Activated naive CD8-positive, alpha-beta T cell treated with anti-CD3 and anti-CD28 coated beads, Interleukin-2, amount 10 ng/mL, durations not matched to agents 7 days and 5 days (primary cell): ENCODE measurements at regions not wholly inside any gene's neighbourhood (a gene's known extent, or its start where the extent isn't known, plus 50 kb on each side); places are given as distances from the start of the nearest gene placed in this dataset.

Experiments
- ATAC-seq: fragments of 150-1000 bp; cut with Tn5 transposase; one replicate; pipeline ENCODE4 v1.10.0; 2021; ENCODE audit warnings: low read depth, moderate library complexity
- POLR2A ChIA-PET: fragments of 350-600 bp; sonication (Branson Sonifier 250); formaldehyde crosslinking; loops from one replicate; lab custom pipeline; 2021; ENCODE audit warnings: antibody characterized with exemption; lab: Charles Lee
- DNase-seq: peaks from one replicate; pipeline ENCODE4 v3.0.0; 2021
- H3K27ac Mint-ChIP-seq: one replicate; pipeline ENCODE4 v1.8.0; 2022; ENCODE audit warnings: mild to moderate bottlenecking, mixed read lengths
- H3K27me3 Mint-ChIP-seq: one replicate; pipeline ENCODE4 v1.8.0; 2022; ENCODE audit warnings: mild to moderate bottlenecking, moderate library complexity, mixed read lengths
- H3K36me3 Mint-ChIP-seq: one replicate; pipeline ENCODE4 v1.8.0; 2021; ENCODE audit warnings: mild to moderate bottlenecking, mixed read lengths
- H3K4me1 Mint-ChIP-seq: one replicate; pipeline ENCODE4 v1.8.0; 2021; ENCODE audit warnings: mixed read lengths
- H3K4me3 Mint-ChIP-seq: one replicate; pipeline ENCODE4 v1.8.0; 2022; ENCODE audit warnings: mild to moderate bottlenecking, moderate library complexity, mixed read lengths
- H3K9me3 Mint-ChIP-seq: one replicate; pipeline ENCODE4 v1.8.0; 2021; ENCODE audit warnings: mixed read lengths

DNA sequence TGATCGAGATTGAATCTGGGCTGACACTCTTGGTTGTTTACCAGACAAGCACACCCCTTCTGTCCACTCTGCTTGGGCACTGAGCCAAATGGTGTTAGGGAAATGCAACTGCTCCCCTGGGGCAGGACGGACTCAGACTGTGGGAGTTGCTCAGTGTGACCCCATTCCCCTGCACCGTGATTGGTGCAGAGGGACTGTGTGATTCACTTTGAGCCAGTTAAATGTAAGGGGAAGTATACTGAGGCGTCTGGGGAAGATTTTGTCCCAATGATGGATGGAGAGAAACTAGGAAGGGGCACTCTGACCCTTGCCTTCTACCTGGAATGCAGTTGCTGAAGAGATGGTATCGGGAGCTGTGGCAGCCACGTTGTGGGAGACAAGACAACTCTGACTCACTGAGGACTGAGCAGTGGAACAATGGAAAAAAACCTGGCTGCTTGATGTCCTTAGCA is 196.0 kb upstream of the ANKRD55 start:
- no peaks in the 10 kb centered on the region for H3K36me3 Mint-ChIP-seq
- H3K4me3 Mint-ChIP-seq = no peak overlapping the region
- DNase-seq = no peak
- H3K27me3 Mint-ChIP-seq = no peaks in the 10 kb centered on the region
- no peak overlapping the region for H3K27ac Mint-ChIP-seq
- ATAC-seq = no peak
- peaks cover 5% of the 10 kb centered on the region for H3K9me3 Mint-ChIP-seq
- POLR2A ChIA-PET = no interaction called here
- H3K4me1 Mint-ChIP-seq = peaks cover 2% of the 10 kb centered on the region

DNA sequence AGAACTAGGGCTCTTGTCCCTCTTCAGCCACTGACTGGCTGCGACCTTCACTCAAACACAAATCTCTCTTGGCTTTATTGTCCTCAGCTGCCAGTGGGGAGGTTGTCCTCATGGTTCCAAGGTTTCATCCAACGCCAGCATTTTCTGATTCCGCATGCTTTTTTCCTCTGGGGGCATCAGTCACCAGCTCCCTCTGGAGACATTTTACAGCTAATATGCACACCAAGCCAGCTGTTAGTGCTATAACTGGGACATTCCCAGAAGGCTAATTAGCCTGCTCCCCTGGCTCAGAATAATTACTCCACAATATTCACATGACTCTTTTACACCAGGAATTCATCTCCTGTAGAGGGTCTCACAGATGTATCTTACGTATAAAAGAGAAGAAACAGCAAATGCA is 193.6 kb upstream of the ANKRD55 start:
- DNase-seq = no peak
- no peaks in the 10 kb centered on the region for H3K27me3 Mint-ChIP-seq
- H3K36me3 Mint-ChIP-seq = no peaks in the 10 kb centered on the region
- H3K27ac Mint-ChIP-seq = no peak overlapping the region
- H3K9me3 Mint-ChIP-seq = peaks cover 2% of the 10 kb centered on the region
- H3K4me1 Mint-ChIP-seq = peaks cover 2% of the 10 kb centered on the region
- POLR2A ChIA-PET = no interaction called here
- no peak for ATAC-seq
- no peak overlapping the region for H3K4me3 Mint-ChIP-seq

DNA sequence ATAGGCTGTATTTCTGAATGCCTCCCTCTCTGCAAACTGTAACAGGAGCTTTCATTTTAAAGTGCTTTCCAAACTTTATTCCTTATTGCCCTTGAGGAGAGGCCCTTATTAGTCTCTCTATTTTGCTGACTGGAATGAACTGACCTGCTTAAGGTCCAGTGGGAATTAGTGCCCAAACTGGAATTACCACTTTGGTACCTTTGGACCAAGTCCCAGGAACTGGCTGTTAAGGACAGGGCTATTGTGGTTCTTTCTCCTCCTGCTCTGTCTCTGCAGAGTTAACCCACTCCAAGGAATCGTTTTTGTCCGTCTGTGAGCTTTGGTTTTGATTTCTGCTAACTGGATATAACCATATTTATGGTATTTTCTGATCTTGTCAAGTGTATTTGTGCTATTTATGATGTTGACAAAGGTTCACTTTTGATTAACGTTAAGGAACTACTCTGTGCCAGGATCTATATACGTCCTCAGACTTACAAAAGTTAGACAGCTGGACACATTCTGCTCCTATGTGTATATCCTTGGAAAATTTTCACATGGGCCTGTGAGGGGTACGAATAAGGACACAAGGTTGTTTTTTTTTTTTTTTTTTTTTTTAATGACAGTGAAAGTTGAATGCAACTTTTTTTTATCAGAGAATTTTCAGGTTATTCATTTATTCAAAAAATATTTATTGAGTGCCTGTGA is 189.1 kb upstream of the ANKRD55 start:
- Mint-ChIP-seq H3K4me3 (no peak overlapping the region), H3K27ac (no peak overlapping the region), H3K27me3 (no peaks in the 10 kb centered on the region), H3K9me3 (peaks cover 16% of the 10 kb centered on the region), H3K36me3 (peaks cover 2% of the 10 kb centered on the region), H3K4me1 (no peaks in the 10 kb centered on the region)
- no peak for ATAC-seq
- POLR2A ChIA-PET = interaction anchor here (0.6 kb wide), 1 partner anchor 10 kb away, joined by 3 read pairs; no protein-coding TSS in a partner anchor
- DNase-seq = no peak

DNA sequence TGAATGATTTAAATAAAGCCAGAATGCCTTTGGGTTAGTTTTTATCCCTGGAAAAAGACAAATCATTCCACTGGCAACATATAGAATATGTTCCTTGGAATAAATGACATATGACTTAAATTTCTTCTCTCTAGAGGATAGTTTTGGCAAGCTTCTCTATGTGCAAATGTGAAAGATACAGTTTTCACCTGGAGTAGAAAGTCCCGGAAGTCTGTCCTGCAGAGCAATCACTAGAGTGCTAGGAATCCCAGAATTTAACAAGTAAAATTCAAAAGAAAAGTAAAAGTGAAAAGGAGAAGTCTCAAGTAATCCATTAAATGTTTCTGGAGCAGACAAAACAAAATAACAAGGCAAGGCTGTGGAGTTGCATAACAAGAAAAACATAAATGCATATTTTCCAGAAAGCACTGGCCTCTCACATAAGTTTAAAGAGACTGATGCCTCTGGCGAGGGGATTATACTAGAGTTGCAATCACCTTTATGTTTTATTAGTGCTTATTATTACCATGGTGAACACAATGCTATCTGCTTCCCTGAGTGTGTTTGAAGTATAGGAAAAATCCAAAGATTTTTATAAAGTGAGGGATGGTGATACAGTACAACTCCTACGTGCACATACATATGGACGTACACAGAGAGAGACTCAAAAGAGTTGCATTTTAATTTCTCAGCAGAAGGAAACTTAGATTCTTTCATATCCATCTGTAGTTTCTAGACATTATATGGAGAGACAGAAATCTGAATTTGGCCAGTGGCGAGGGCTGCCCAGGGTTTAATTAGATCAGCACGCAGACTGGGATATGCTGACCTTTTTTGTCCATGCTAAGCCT is 188.3 kb upstream of the ANKRD55 start:
- H3K27me3 Mint-ChIP-seq = no peaks in the 10 kb centered on the region
- H3K36me3 Mint-ChIP-seq = peaks cover 2% of the 10 kb centered on the region
- DNase-seq = no peak
- no peaks in the 10 kb centered on the region for H3K4me1 Mint-ChIP-seq
- H3K27ac Mint-ChIP-seq = no peak overlapping the region
- H3K4me3 Mint-ChIP-seq = no peak overlapping the region
- POLR2A ChIA-PET = no interaction called here
- no peak for ATAC-seq
- peaks cover 18% of the 10 kb centered on the region for H3K9me3 Mint-ChIP-seq

DNA sequence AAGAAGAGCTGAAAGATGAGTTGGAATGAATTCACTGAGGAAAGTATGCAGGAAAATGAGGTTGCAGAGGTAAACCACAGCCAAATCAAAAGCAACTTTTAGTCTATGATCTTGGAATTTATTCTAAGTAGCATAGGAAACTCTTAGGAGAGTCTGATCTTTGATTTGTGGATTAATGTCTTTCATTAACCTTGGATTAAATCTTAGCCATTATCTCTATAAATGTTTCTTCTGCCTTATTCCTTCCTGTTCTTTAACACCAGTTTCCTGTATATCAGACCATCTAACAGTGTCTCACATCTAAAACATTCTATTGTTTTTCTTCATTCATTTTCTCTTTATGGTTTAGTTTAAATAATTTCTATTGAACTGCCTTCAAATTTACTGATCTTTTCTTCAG is 187.2 kb upstream of the ANKRD55 start:
- ATAC-seq (no peak), DNase-seq (no peak)
- Mint-ChIP-seq H3K4me1 (no peaks in the 10 kb centered on the region), H3K27me3 (no peaks in the 10 kb centered on the region), H3K4me3 (no peak overlapping the region), H3K27ac (no peak overlapping the region), H3K36me3 (peaks cover 2% of the 10 kb centered on the region), H3K9me3 (peaks cover 19% of the 10 kb centered on the region)
- POLR2A ChIA-PET = no interaction called here

DNA sequence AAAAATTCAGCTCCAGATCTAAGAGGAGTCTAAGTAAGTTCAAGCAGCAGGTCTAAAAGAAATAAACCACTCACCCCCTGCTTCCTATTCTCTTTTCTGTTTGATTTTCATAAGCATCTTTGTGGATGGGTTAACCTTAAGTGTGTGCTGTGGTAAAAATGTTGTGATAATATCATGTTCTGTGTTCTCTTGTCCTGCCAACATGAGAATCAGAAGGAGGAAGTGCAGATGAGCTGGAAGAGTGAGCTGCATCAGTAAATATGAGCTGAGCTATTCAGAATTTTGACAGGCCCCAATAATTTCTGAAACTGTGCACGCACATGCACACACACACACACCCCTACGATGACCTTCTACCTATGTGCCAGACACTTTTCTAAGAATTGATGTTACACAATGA is 186.5 kb upstream of the ANKRD55 start:
- Mint-ChIP-seq H3K4me3 (no peak overlapping the region), H3K36me3 (peaks cover 2% of the 10 kb centered on the region), H3K9me3 (peaks cover 19% of the 10 kb centered on the region), H3K4me1 (no peaks in the 10 kb centered on the region), H3K27me3 (no peaks in the 10 kb centered on the region), H3K27ac (no peak overlapping the region)
- ATAC-seq = no peak
- DNase-seq = no peak
- POLR2A ChIA-PET = no interaction called here

DNA sequence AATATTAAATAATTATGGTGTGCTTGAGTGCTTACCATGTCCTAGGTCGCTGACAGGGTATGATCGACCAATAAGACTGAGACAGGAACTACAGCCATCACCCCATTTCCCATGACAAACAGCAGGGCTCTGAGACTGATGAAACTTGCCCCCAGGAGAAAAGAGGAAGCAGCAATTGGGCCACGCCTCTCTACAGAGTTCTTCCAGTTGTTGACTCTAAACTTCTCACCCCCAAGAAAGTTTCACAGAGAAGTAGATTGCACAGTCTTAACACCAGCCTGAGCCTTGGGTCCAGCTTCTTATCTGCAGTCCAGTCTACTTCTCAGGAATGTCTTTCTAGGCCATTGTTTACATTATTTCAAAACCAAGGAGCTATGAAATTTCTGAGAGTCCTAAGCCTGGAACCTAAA is 182.2 kb upstream of the ANKRD55 start:
- Mint-ChIP-seq H3K27ac (no peak overlapping the region), H3K4me3 (no peak overlapping the region), H3K4me1 (peaks cover 1% of the 10 kb centered on the region), H3K9me3 (peaks cover 16% of the 10 kb centered on the region), H3K36me3 (peaks cover 2% of the 10 kb centered on the region), H3K27me3 (peaks cover 2% of the 10 kb centered on the region)
- POLR2A ChIA-PET = no interaction called here
- DNase-seq = no peak
- ATAC-seq = no peak

DNA sequence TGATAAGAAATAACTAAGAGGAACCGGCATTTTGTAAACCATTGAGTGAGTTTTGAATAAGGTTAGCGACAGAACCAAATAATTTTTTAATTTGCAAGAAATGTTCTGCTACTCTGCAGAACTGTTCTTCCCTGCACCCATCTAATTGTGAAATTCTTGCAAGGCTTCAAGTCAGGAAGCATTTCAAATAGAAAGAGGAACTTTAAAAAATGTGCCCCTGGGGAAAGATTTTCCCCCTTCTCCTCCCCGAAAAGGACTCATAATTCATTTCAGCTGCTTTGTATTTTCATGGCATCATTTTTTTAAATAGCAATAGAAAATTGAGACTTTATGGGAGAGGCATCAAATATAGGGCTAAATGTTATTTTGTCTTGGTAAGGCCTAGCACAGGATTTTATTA is 180.9 kb upstream of the ANKRD55 start:
- Mint-ChIP-seq H3K4me1 (peaks cover 1% of the 10 kb centered on the region), H3K9me3 (peaks cover 11% of the 10 kb centered on the region), H3K27me3 (peaks cover 2% of the 10 kb centered on the region), H3K36me3 (peaks cover 2% of the 10 kb centered on the region), H3K27ac (no peak overlapping the region), H3K4me3 (no peak overlapping the region)
- ATAC-seq (no peak), DNase-seq (no peak)
- POLR2A ChIA-PET = no interaction called here

DNA sequence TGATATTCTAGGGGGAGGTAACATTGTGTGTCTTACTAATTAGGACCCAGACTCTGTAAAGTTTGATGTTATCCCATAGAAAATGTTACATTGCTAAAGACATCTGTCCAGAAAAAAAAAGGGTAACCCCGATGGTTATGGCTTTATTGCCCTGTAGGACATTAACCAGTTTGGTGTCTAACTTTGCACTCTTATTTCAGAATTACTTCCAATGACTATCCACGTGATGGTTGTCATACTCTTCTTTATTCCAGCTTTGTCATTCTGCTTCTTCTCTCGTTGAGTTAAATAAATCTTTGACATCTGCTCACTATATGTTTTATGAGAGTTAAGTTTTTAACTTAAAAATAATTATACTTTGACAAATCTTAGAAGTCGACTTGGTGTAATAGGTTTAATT is 180.4 kb upstream of the ANKRD55 start:
- H3K4me1 Mint-ChIP-seq = peaks cover 1% of the 10 kb centered on the region
- ATAC-seq = no peak
- no peak overlapping the region for H3K4me3 Mint-ChIP-seq
- H3K36me3 Mint-ChIP-seq = peaks cover 2% of the 10 kb centered on the region
- H3K27me3 Mint-ChIP-seq = peaks cover 2% of the 10 kb centered on the region
- no peak for DNase-seq
- peaks cover 9% of the 10 kb centered on the region for H3K9me3 Mint-ChIP-seq
- POLR2A ChIA-PET = no interaction called here
- no peak overlapping the region for H3K27ac Mint-ChIP-seq

DNA sequence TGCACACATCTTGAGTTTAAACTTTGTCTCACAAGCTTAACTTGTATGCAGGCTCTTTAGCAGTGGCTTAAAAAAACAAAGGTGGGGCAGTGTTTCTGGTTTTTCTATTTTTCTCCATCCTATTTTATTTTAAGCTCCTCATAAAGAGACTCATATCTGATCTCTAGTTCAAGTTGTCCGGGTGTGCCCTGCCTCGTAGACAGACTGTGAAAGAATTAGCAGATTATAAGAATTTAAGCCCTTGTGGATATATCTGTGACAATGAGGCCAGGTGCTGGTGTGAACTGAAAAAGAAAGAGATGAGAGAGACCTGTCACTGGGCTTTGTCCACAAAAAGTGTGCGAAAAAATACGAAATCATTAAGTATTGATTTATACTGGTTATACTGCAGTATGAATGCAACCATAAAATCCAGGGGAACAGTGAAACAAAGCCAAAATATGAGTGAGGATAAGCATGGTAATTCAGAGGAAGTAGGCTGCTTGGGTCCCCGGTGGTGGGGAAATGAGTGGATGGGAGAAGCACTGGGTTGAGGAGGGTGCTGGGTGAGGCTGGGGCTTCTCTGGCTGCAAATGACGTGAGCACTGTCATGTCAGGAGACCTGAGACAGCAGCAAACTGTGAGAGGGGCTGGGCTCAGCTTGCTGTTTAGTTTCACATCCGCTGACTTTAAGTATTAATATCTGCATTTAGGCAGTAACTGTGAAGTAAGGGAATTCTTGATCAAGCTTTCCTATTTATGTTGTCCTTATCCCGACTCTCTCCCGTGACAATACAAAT is 179.7 kb upstream of the ANKRD55 start:
- Mint-ChIP-seq H3K27ac (no peak overlapping the region), H3K4me1 (peaks cover 1% of the 10 kb centered on the region), H3K4me3 (no peak overlapping the region), H3K27me3 (peaks cover 2% of the 10 kb centered on the region), H3K36me3 (no peaks in the 10 kb centered on the region), H3K9me3 (peaks cover 6% of the 10 kb centered on the region)
- DNase-seq (no peak), ATAC-seq (no peak)
- POLR2A ChIA-PET = interaction anchor here (0.6 kb wide), 1 partner anchor 10 kb away, joined by 3 read pairs; no protein-coding TSS in a partner anchor

DNA sequence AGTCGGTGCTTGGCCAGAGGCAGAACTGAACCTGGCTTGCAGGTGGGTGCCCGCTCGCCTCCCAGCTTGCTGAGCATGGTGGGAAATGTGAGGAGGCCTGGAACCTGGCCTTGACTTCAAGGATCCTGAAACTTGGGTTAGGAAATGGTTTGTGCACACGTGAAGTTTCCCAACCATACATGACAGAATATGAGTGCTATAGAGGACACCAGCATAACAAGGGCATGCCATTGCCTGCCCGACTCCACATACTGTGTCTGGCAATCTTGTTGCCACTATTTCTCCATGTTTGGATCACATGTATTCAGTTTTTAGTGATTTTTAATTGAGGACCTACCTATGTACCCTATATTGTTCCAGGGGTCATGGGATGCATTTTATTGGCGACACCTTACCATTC is 177.6 kb upstream of the ANKRD55 start:
- ATAC-seq (no peak), DNase-seq (no peak)
- Mint-ChIP-seq H3K9me3 (no peaks in the 10 kb centered on the region), H3K27me3 (peaks cover 2% of the 10 kb centered on the region), H3K4me3 (no peak overlapping the region), H3K36me3 (no peaks in the 10 kb centered on the region), H3K4me1 (peaks cover 1% of the 10 kb centered on the region), H3K27ac (no peak overlapping the region)
- POLR2A ChIA-PET = no interaction called here

DNA sequence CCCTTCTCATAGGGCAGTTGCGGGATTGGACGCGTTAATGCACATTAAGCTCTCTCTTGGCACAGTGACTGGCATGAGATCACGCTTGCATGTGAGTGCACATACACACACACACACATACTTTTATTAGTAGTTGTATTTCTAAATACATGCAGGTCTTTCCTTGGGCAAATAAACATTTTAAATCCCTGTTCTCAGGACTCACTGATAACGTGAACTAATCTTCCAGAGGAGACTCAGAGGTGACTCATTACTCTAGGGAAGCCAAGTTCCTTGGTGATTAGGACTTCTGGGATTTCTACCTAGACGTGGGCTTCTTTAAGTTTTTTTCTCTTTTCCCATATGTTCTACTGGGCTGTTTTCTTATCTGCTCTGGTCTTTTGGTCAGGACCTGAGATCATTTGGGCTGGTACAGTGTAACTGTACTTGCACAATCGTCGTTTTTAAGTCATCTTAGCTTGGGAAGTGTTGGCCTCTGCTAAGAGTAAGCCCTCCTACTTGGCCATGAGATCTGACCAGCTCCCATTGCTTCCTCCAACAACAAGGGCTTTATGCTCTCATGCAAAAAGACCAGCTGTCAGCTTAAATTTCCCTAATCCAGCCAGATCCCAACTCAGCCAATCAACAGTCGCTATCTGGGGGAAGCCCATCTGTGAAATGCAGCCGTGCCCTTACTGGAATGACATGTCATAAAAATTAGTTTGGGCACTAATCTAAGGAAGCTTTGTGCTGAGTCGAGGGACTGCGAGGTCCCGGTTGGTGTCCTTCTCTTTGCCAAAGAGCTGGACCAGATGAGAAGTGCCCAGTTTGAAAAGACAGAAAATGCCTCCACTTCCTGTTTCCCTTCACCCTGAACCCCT is 176.4 kb upstream of the ANKRD55 start:
- Mint-ChIP-seq H3K4me1 (peaks cover 1% of the 10 kb centered on the region), H3K27me3 (peaks cover 2% of the 10 kb centered on the region), H3K27ac (no peak overlapping the region), H3K36me3 (no peaks in the 10 kb centered on the region), H3K9me3 (no peaks in the 10 kb centered on the region), H3K4me3 (no peak overlapping the region)
- DNase-seq (no peak), ATAC-seq (no peak)
- POLR2A ChIA-PET = no interaction called here

DNA sequence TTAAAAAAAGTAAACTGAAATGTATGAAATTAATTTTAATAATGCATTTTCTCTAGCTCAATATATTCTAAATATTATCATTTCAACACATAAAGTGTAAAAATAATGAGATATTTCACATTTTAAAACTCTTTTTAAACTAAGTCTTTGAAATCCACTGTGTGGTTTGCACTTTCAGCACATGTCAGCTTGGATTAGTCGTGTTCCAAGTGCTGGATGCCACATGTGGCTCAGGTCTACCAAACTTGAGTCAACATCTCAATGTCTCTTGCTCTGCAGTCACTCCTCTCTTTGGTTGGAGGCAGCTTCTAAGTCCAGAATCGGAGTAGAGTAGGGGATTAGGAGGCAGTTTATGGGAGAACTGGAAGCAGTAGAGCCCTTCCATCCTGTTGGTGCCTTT is 173.7 kb upstream of the ANKRD55 start:
- POLR2A ChIA-PET = no interaction called here
- Mint-ChIP-seq H3K9me3 (no peaks in the 10 kb centered on the region), H3K27ac (no peak overlapping the region), H3K27me3 (no peaks in the 10 kb centered on the region), H3K4me3 (no peak overlapping the region), H3K4me1 (no peaks in the 10 kb centered on the region), H3K36me3 (no peaks in the 10 kb centered on the region)
- DNase-seq = no peak
- ATAC-seq = no peak
